ENCODE measurements at regions not wholly inside any gene's neighbourhood (a gene's known extent, or its start where the extent isn't known, plus 50 kb on each side); places are given as distances from the start of the nearest gene placed in this dataset.

DNA sequence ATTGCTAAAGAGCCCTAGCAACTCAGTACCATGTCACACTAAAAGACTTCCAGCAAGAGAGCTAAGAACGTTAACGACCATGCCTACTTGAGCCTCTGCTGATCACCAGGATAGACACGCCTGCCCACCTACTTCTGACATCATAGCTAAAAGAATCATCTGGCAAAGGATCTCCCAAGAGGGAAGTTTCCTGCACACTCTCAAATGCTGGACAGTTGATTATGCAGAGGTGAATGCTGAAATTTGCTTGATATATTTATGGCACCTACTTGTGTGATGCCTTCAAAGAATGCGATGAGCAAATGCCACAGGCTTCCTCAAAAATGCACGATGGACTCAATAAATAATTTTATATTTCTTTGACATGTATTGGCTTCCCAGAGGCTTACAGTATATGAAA, 113.6 kb downstream of the GALC start:
- no peak for DNase-seq (ENCODE audit: low read depth in 1 of 2, low spot score in 1 of 2)

DNA sequence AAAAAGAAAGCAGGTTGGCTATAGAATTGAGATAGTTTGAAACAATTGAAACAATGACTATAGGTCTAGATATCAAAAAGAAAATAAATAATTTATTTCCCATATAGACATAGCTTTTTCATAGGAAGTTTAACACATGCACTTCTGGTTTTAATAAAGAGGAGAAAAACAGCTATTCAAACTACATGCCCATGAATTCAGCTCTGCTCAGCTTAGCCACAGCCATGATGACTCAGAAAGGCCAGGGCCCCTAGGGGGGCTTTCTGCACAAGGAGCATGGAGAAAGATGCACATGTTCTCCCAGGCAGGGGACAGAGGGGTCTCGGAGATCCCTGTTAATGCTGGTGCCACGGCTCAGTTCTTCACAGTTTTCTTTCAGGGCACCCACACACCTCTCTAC, 114.0 kb downstream of the GALC start:
- DNase-seq (ENCODE audit: low read depth in 1 of 2, low spot score in 1 of 2) = no peak

DNA sequence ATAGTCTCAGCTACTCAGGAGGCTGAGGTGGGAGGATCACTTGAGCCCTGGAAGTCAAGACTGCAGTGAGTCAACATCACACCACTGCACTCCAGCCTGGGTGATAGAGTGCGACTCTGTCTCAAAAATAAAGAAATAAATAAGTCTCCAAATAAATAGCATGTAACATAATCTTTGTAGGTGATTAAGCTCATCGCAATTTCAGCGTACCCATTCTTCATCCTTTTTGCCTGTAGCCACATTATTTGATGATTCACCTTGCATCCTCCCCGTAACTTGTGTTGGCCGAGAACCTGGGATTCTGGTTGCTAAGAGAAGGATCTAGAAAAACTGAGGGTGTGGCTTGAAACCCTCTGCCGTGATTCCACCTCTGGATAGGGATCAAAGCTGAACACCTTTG, 115.1 kb downstream of the GALC start:
- DNase-seq (ENCODE audit: low read depth in 1 of 2, low spot score in 1 of 2) = no peak

DNA sequence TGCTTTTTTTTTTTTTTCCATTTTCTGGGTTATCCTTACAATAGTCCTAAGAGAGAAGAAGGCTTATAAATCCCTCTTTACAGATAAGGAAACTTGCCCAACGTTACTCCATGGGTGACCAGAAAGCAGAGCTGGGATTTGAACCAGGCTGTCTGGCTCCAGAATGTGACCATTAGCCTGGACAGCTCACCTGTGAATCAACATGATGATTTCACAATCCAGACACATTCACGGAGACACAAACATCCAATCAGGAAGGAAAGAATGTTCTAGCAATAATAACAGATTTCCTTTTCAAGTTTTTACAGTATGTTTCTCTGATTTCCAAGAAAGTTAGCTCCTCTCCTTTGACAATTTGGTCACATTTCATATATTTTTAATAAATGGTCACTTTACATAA, 118.3 kb downstream of the GALC start:
- DNase-seq (ENCODE audit: low read depth in 1 of 2, low spot score in 1 of 2) = no peak

DNA sequence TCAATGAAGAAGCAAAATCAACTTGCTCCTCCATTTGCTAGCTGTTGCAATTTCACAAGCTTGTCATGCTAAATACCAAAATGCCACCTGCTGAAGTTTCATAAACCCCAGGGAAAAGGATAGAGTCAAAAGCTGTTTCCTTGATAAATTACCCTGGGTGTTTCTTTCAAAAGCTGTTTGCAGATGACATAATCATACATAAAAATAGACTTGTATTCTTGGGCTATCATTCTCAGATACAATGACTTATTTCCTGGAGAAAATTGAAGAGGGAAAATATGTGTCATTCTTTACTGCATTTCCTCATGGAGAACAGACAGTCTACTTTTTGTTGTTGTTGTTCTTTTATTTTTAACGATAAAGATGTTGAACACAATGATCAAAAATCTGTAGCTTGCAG, 119.2 kb downstream of the GALC start:
- no peak for DNase-seq (ENCODE audit: low read depth in 1 of 2, low spot score in 1 of 2)

DNA sequence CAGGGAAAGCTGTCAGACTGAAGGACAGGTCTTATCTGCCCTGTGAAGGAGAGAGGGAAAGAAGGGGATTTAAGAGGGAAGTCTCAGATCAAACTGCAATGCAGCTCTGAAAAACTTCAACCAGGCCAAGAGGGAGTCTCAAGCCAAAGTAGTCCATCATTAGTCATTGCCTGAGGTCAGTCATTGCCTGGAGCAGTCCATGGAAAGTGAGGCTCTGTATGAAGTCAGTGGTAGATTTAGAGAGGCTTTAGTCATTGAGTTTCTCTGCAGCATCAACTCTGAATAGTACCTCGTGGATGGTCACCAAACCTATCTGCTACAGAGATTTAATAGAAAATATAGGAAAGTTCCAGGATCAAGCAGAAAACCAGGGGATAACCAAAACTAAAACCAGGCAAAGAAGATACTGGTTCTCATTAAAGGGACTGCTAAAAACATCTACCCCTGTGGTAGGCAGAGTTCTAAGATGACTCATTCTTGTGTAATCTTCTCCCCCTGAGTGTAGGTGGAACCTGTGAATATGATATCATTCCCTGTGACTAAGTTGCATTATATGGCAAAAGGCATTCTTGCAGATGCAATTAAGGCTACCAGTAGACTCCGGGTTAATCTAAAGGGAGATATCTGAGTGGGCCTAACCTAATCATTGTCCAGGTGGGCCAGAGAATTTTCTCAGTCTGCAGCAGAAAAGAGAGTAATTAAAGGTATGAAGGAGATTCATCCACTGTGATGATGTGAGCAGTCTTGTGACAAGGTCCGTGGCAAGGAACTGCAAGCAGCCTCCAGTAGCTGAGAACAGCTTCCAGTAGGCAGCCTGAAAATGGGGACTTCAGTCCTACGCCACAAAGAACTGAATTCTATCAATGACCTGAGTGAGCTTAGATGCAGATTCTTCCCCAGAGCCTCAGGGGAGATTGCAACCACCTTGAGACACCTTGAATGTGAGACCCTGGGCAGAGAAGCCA, 123.1 kb downstream of the GALC start:
- no peak for DNase-seq (ENCODE audit: low read depth in 1 of 2, low spot score in 1 of 2)

DNA sequence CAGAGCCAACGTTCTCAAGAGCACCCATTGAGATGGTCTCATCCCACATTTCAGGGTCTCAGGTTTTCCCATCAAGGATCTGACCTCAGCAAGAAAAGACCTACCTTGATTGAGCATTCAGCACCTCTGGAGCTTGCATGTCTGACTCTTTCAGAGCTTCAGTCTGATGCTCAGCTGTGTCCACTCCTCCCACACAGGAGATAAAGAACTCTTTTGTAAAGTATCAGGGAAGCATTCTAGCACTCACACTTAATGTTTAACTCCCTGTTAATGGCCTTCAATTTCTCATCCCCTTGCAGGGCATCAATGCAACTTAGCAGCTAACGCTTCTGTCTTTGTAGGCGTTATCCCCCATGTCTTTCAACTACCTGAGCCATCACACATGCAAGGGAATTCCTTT, 124.1 kb downstream of the GALC start:
- DNase-seq (ENCODE audit: low read depth in 1 of 2, low spot score in 1 of 2) = no peak

DNA sequence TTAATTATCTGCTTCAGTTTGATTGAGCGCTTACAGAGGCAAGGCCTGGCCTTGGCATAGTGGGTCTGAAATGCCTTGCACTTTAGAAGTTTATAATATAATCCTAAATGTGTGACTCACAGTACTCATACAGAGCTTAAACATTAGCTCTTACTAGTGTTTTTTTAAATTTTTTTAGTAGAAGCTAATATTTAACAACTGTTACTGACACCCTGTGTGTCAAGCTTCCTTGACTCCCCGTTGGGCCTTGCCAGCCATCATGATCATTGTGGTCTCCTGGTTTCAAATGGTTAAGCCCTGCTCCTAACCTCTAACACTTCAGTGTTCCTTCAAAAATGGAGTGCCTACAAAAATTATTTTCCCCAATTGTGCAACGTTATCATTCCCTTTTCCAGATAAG, 126.9 kb downstream of the GALC start:
- DNase-seq (ENCODE audit: low read depth in 1 of 2, low spot score in 1 of 2) = no peak

DNA sequence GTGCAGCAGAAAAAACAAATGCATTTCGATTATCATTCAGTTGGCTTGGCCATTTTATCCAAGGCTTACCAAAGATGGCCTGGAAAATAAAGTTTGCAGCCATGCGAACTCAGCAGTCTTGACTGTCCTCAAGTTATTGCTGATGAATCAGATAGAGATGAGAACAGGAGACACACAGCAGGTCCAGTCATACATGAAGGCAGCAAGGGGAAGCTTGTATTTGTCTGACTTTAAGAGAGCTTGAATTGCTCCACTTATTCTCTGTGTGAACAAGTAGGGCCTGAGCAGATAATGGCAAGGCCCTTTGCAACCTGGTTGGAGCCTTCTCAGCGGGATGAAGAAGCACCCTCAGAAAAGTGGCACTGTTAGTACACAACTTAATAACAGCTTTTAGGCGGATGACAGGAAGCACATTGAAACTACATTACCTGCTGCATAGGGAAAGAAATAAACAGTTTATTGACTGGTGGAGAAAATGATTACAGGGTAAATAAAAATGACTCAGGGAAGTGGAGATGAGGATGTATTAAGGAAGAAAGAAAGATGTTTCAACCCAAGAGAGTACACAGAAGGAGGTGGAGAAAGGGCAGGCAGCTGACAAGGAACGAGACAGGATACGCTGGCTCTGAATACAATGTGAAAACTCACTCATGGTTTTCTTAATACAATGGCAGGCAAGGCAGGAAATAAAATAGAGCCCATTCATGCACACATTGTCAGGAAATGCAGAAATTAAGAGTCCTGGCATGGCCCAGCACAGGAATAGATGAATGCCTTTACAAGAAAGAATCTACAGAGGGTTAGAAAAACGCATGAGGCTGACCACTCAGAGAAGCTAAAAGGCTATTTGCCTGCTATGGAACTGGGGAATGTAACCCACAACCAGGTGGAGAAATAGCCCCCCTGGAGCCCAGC, 128.4 kb downstream of the GALC start:
- no peak for DNase-seq (ENCODE audit: low read depth in 1 of 2, low spot score in 1 of 2)

DNA sequence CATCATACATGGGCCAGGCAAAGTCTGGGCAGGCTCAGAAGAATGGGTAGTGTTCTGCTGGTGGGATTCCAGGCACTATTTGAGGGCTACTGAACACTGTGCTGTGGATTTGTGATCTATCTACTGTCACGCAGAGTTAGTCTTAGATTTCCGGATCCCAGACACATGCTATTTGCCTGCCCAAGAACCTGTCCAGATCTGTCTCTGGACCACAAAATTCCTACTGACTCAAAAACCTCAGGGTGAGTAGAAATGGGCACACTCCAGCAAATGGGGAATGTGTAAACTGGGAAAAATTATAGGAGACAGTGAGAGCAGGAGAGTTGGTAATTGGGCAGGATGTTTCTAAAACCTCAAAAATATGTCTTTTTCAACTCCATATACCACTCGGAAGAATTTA, 129.9 kb downstream of the GALC start:
- no peak for DNase-seq (ENCODE audit: low read depth in 1 of 2, low spot score in 1 of 2)

DNA sequence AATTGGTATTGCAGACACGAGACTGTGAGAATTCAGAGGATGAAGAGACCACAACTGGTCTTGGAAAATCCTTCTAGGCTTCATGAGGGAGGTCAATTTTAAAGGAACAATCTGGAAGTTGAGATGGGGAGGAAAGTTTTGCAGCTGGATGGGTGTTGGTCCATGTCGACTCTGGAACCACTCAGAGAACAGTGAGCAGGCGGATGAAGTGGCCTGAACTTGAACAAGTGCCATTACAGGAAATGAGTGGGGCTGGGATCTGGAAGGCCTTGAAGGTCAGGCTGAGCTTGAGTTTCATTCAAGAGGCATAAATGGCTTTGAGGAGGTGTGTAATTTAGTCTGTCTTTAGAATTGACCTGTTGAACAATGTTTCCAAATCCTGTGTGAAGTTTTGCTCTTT, 140.9 kb downstream of the GALC start:
- no peak for DNase-seq (ENCODE audit: low read depth in 1 of 2, low spot score in 1 of 2)

DNA sequence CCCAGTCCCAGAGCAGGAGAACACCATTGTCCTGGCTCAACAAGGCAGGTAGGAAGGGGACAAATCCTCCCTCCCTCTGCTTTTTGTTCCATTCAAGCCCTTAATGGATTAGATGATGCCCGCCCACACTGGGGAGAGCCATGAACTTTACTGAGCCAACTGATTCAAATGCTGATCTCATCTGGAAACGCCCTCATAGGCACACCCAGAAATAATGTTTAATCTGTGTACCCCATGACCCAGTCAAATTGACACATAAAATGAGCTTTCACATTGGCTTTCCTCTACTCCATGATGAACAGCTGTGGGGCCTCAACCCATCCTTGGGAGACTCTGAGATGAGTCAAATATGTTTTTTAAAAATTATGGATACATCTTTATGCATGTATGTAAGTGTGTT, 141.8 kb downstream of the GALC start:
- DNase-seq (ENCODE audit: low read depth in 1 of 2, low spot score in 1 of 2) = no peak

DNA sequence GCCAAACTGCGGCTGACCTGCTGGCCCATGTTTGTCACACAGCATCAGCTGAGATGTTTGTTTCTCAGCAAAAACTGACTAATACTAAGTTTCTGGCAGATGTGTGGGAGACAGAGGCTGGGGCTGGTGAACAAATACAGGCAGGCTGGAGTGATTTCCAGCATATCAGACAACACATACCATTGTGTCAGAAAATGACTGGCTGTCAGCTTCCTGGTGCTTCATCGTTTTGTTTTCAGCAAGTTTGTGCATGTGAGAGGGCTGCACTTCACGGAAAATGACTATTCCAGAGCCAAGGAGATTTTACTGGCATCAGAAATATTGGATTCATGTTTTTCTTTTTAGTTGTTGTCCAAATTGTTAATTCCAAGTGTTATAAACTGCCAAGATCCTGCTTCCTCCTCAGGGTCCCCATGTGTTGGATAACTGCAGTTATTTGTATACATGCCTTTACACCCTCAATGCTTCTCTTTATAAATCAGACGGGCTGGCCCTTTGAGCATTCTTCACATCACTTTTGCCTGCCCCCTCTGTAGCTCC, 145.7 kb downstream of the GALC start:
- DNase-seq (ENCODE audit: low read depth in 1 of 2, low spot score in 1 of 2) = no peak

DNA sequence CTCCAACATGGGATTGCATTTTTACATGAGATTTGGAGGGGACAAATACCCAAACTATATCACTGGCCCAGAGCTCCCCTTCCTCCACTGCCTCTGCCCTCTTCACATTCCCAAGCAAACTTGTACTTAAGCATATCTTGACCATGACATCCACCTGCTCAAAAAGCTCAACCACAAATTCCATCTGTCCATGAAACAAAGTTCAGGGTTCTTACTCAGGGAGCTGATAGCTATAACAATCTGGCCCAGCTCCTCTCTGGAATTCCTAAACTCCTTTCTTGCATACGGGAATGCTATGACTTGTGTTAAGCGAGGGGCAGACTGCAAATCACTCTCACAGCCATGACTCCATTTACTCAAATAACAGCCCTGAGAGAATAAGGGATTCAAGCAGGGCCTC, 152.1 kb downstream of the GALC start:
- no peak for DNase-seq (ENCODE audit: low read depth in 1 of 2, low spot score in 1 of 2)

DNA sequence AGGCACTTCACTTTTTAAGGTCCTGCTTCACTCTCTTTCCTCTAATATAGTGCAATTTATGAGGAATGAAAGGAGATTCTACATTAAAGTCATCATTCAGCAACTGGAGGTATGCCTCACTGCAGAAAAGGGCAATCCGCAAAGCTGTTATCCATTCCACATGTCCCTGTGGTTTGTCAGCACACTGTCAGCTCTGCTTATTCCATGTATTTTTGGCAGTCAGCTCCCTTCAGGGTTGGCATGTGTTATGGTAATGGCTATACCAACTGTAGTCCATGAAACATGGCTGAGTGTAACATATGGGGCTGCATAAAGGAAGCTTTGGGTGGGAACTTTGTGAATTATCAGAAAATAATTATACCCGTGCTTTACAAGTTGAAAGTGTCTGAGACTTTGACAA, 154.1 kb downstream of the GALC start:
- DNase-seq (ENCODE audit: low read depth in 1 of 2, low spot score in 1 of 2) = no peak

DNA sequence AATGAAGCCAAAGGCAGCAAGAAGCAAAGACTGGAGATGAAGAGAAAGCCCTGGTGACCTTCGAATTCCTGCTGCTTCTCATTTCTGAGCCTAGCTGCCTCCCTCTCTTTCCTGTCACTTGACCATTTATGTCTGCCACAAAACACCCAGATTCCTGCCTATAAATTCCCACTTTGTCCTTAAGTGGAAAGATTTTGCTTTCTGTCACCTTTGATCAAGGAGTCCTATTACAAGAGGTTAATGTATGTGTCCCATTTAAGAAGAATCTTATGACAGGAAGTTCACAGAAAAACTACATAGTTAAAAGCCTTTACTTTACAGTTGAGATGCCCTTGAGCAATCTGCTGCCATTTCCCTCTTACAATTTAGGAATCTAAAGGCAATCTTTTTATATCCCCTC, 155.7 kb downstream of the GALC start:
- no peak for DNase-seq (ENCODE audit: low read depth in 1 of 2, low spot score in 1 of 2)

DNA sequence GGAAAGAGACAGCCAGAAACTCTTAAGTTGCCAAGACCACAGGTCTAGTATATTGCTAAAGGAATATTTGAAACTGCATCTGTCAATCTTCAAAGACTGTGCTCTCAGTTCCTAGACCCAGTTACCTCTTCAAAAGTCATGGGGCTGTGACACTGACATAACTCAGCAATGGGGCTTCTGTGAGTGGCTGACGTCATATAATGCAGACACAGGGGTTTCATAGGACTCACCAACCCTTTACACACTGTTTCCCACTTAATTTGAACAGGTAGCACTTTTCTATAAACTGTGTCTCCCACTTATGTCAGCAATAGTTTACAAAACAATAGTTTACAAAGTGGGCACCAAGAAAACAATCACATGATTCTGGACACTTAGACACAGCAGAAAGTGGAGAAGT, 158.4 kb downstream of the GALC start:
- no peak for DNase-seq (ENCODE audit: low read depth in 1 of 2, low spot score in 1 of 2)

DNA sequence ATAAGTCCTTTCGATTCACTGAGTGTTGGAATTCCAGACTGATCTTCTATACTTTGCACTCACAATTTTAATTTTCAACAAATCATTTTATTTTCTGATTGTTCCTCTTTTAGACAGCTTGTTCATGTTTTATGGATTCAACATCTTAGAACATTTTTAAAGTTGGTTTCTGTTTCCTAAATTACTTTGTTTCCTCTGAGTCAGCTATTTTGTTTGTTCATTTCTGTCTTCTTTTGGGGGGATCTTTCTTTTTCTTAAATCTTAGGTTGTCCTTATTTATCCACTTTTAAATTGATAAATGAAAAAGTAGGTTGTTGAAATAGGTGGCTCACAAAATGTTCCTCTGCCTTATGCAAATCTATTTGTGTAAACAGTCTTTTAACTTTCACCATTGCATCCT, 160.0 kb downstream of the GALC start:
- DNase-seq (ENCODE audit: low read depth in 1 of 2, low spot score in 1 of 2) = no peak

DNA sequence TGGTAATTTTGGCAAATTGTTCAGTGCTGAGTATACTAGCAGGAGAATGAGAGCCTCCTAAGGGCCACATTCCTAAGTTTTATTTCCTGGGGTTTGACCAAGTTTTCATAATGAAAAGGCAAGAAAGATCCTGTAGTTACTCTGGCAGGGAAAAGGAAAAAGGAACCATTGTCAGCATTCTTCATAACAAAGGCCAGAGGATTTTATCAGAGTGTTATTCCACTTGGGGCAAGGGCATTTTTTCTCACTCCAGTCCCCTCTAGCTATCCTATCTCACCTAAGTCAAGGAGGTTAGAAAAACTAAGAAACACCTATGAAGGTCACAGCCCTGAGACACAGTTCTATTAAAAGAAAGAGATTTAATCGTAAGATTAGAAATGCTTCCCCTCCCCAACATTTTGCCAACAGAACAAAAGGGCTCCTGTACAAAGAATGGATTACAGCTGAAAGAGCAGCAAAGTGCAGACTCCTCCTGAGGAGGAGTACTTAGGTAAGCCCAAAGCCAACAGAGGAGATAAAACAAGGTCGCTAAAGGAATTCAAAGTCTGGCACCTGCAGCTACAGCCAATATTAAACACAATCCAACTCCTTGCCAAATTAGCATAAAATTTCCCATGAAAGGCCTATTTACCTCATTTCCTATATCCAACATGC, 162.4 kb downstream of the GALC start:
- no peak for DNase-seq (ENCODE audit: low read depth in 1 of 2, low spot score in 1 of 2)

DNA sequence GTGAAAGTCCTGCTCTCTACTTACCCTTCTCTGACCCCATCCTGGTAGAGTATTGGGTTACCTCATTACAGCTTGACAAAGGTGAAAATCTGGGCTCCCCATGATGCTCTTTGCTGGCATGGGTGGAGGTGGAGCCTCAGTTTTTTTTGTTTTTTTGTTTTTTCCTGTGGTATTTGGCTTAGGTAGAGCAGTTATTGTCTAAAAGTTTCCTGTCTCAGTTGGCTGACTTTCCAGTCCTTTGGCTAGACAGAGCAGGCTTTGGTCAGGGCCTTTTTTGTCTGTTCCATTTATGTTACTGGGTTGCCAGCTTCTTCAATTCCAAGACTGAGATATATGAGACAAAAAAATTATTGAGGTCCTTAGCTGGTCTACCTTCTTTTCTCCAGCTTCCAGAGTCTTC, 163.4 kb downstream of the GALC start:
- DNase-seq (ENCODE audit: low read depth in 1 of 2, low spot score in 1 of 2) = no peak

DNA sequence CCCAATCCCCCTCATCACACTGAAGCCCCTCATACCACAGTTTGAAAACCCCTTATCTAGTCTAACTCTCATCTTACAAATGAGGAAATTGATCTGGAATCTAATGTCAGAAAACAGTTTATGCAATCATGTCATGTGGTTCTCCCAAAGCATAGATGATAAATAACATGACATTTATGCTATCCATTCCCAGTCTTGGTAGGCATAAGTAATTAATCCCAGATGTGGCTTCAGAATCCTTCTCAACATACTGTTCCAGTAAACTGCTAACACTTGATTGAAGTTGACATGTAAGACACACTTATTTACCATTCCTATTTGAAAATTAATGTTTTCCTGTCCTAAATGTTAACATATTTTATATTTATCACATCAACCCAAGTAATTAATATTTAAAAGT, 168.7 kb downstream of the GALC start:
- DNase-seq (ENCODE audit: low read depth in 1 of 2, low spot score in 1 of 2) = no peak

Data from stimulated activated CD4-positive, alpha-beta T cell treated with anti-CD3 and anti-CD28 coated beads, Interleukin-15, amount 100 ng/mL, for 1 hour (primary cell).